SK-N-SH (cell line): ENCODE measurements at regions not wholly inside any gene's neighbourhood (a gene's known extent, or its start where the extent isn't known, plus 50 kb on each side); places are given as distances from the start of the nearest gene placed in this dataset.

ENCODE experiments used
- CTCF ChIA-PET: fragments of 300-600, 350-600 bp; formaldehyde crosslinking; extraction: SDS; loops from one replicate; lab custom pipeline; 2021; lab: Yijun Ruan, JAX
- POLR2A ChIA-PET: fragments of 350-600 bp; sonication (Branson Sonifier 250); formaldehyde crosslinking; extraction: SDS; loops from one replicate; lab custom pipeline; 2020; ENCODE audit warnings: antibody characterized with exemption, inconsistent platforms; lab: Yijun Ruan, JAX
- DNase-seq: peaks from one replicate; pipeline ENCODE4 v3.0.0; 2012
- H2AFZ ChIP-seq: fragments of 200-600 bp; sonication (generic); 2 replicates; pipeline ENCODE4 v1.8.1; 2016; ENCODE audit warnings: antibody characterized with exemption, mild to moderate bottlenecking, low read depth
- H3F3A ChIP-seq: fragments of 200-600 bp; sonication (generic); replicated peaks from 2 replicates; pipeline ENCODE3; 2016; ENCODE audit warnings: antibody characterized with exemption, mild to moderate bottlenecking; ENCODE audit not compliant: insufficient read depth
- H3K27ac ChIP-seq, 2 experiments: fragments of 200-500 bp in 1 of 2; fragments of 200-600 bp in 1 of 2; sonication (Bioruptor generic) in 1 of 2; sonication (generic), shearing (Covaris generic) in 1 of 2; 2 replicates each; pipeline versions ENCODE4 v1.5.1 to v1.6.1; 2014 to 2016; ENCODE audit warnings: low read depth in 2 of 2, inconsistent platforms in 1 of 2, low read length in 1 of 2, mild to moderate bottlenecking in 1 of 2, mixed read lengths in 1 of 2
- H3K27me3 ChIP-seq: fragments of 200-600 bp; sonication (generic), shearing (Covaris generic); 2 replicates; pipeline ENCODE4 v1.6.1; 2016; ENCODE audit warnings: mixed run types; ENCODE audit not compliant: insufficient read depth
- H3K36me3 ChIP-seq, 2 experiments: fragments of 200-500 bp in 1 of 2; fragments of 200-600 bp in 1 of 2; sonication (Bioruptor generic) in 1 of 2; sonication (generic) in 1 of 2; replicated peaks in 1 of 2; 2 replicates each; pipeline versions ENCODE3 to v1.5.1; 2014 to 2016; ENCODE audit warnings: low read length in 1 of 2, mild to moderate bottlenecking in 1 of 2; ENCODE audit not compliant: insufficient read depth in 2 of 2, control insufficient read depth in 1 of 2
- H3K4me1 ChIP-seq, 2 experiments: fragments of 200-500 bp in 1 of 2; fragments of 200-600 bp in 1 of 2; sonication (Bioruptor generic) in 1 of 2; sonication (generic), shearing (Covaris generic) in 1 of 2; 2 replicates each; pipeline versions ENCODE4 v1.5.1 to v1.6.1; 2014 to 2016; ENCODE audit warnings: low read depth in 1 of 2, low read length in 1 of 2, mixed run types in 1 of 2; ENCODE audit not compliant: insufficient read depth in 2 of 2, control insufficient read depth in 1 of 2
- H3K4me2 ChIP-seq: fragments of 200-600 bp; sonication (generic), shearing (Covaris generic); 2 replicates; pipeline ENCODE4 v1.6.1; 2017; ENCODE audit warnings: mixed run types
- H3K4me3 ChIP-seq, 2 experiments: fragments of 200-500 bp in 1 of 2; fragments of 200-600 bp in 1 of 2; sonication (Bioruptor generic) in 1 of 2; sonication (generic), shearing (Covaris generic) in 1 of 2; 2 replicates each; pipeline versions ENCODE4 v1.5.1 to v1.8.1; 2014 to 2016; ENCODE audit warnings: low read depth in 2 of 2, inconsistent platforms in 1 of 2, low read length in 1 of 2, mild to moderate bottlenecking in 1 of 2, mixed read lengths in 1 of 2, moderate library complexity in 1 of 2
- H3K79me2 ChIP-seq: fragments of 200-600 bp; sonication (generic); 2 replicates; pipeline ENCODE4 v1.8.1; 2017; ENCODE audit warnings: mild to moderate bottlenecking; ENCODE audit not compliant: insufficient read depth
- H3K9ac ChIP-seq: fragments of 200-600 bp; sonication (generic); 2 replicates; pipeline ENCODE4 v1.6.1; 2017; ENCODE audit warnings: mixed run types
- H3K9me2 ChIP-seq: fragments of 200-600 bp; sonication (generic); 2 replicates; pipeline ENCODE4 v1.6.1; 2017; ENCODE audit warnings: mixed run types
- H3K9me3 ChIP-seq: fragments of 200-600 bp; sonication (generic); 2 replicates; pipeline ENCODE4 v1.6.1; 2017; ENCODE audit warnings: mixed run types, mild to moderate bottlenecking, moderate library complexity
- H4K20me1 ChIP-seq: fragments of 200-600 bp; sonication (generic); 2 replicates; pipeline ENCODE4 v1.6.1; 2017; ENCODE audit warnings: mild to moderate bottlenecking, mixed run types; ENCODE audit not compliant: insufficient read depth
- FOXM1 ChIP-seq: IDR thresholded peaks from 2 replicates; pipeline ENCODE4 v1.4.0; 2012; ENCODE audit warnings: low read depth, mild to moderate bottlenecking
- IRF3 ChIP-seq: fragments of 150-350 bp; IDR thresholded peaks from 2 replicates; pipeline ENCODE4 v1.6.1; 2016; ENCODE audit warnings: mild to moderate bottlenecking, low read depth, low read length
- JUND ChIP-seq: IDR thresholded peaks from 2 replicates; pipeline ENCODE4 v1.4.0; 2012
- MAX ChIP-seq: IDR thresholded peaks from 2 replicates; pipeline ENCODE4 v1.4.0; 2012; ENCODE audit warnings: low read depth
- NRF1 ChIP-seq: IDR thresholded peaks from 2 replicates; pipeline ENCODE4 v1.6.1; 2012; ENCODE audit warnings: low read depth, mild to moderate bottlenecking, low read length
- REST ChIP-seq: IDR thresholded peaks from 2 replicates; pipeline ENCODE4 v1.6.1; 2012; ENCODE audit warnings: mild to moderate bottlenecking, low read depth, low read length, moderate library complexity
- SMC3 ChIP-seq: IDR thresholded peaks from 2 replicates; pipeline ENCODE4 v1.6.1; 2012; ENCODE audit warnings: low read depth, low read length, improper control_type of control experiment
- YY1 ChIP-seq: IDR thresholded peaks from 2 replicates; pipeline ENCODE4 v1.4.0; 2012; ENCODE audit warnings: low read depth, mild to moderate bottlenecking
- WGBS: methylation state at CpG from one replicate; pipeline ENCODE4 v1.1.6; 2017; ENCODE audit warnings: low lambda C conversion rate; 5-methylcytosine and 5-hydroxymethylcytosine counted together

GRCh38 chr15:70172566-70173225, 75.0 kb upstream of the TLE3 start:
- H3K4me3 ChIP-seq: no peak overlapping the region
- H3F3A ChIP-seq: no peaks in the 10 kb centered on the region
- H3K9ac ChIP-seq: no peak overlapping the region
- no peaks in the 10 kb centered on the region for H3K36me3 ChIP-seq
- no peak overlapping the region for H2AFZ ChIP-seq
- POLR2A ChIA-PET: no interaction called here
- no peaks in the 10 kb centered on the region for H3K9me3 ChIP-seq
- peaks cover 0 to 45% of the 10 kb centered on the region in 2 experiments; a peak in 2 of 4 replicates for H3K4me1 ChIP-seq
- no peaks in the 10 kb centered on the region for H4K20me1 ChIP-seq
- no peak for DNase-seq
- peak overlapping the region in 1 of 2 experiments; percentile 95; a peak in 2 of 4 replicates for H3K27ac ChIP-seq
- WGBS: 86% methylated on average over 4 of the region's 4 CpGs
- CTCF ChIA-PET: interaction anchor here (1.0 to 2.0 kb wide), 5 partner anchors 9 to 72 kb away, joined by 4 to 11 read pairs (median 4); no protein-coding TSS in a partner anchor
- H3K9me2 ChIP-seq: no peaks in the 10 kb centered on the region
- H3K4me2 ChIP-seq: no peak overlapping the region
- no peaks in the 10 kb centered on the region for H3K79me2 ChIP-seq
- H3K27me3 ChIP-seq: no peaks in the 10 kb centered on the region; the same call in 1 of the 2 replicates
- no peak for TF ChIP-seq FOXM1

GRCh38 chr15:70172124-70172523, 74.4 kb upstream of the TLE3 start:
- Histone ChIP-seq H3K36me3 (no peaks in the 10 kb centered on the region), H3K4me3 (no peak overlapping the region), H4K20me1 (no peaks in the 10 kb centered on the region), H3K79me2 (no peaks in the 10 kb centered on the region), H3K27me3 (no peaks in the 10 kb centered on the region; the same call in 1 of the 2 replicates), H3F3A (no peaks in the 10 kb centered on the region), H3K4me1 (peaks cover 0 to 45% of the 10 kb centered on the region in 2 experiments; a peak in 2 of 4 replicates), H3K4me2 (no peak overlapping the region), H2AFZ (no peak overlapping the region), H3K9me2 (no peaks in the 10 kb centered on the region), H3K27ac (peak overlapping the region in 1 of 2 experiments; percentile 95; a peak in 2 of 4 replicates), H3K9ac (no peak overlapping the region), H3K9me3 (no peaks in the 10 kb centered on the region)
- POLR2A ChIA-PET: interaction anchor here (1.3 kb wide), 1 partner anchor 75 kb away, joined by 3 read pairs; the partner anchor contains the start of gene TLE3
- CTCF ChIA-PET: interaction anchor here (0.8 to 2.0 kb wide), 5 partner anchors 9 to 295 kb away, joined by 3 to 11 read pairs (median 4); no protein-coding TSS in a partner anchor
- DNase-seq: no peak
- TF ChIP-seq YY1: no peak
- no peak for TF ChIP-seq JUND
- TF ChIP-seq IRF3: no peak
- TF ChIP-seq REST: no peak
- TF ChIP-seq FOXM1: no peak
- TF ChIP-seq SMC3: no peak
- no peak for TF ChIP-seq NRF1
- TF ChIP-seq MAX: no peak
- 56% methylated on average over 2 of the region's 2 CpGs for WGBS
